Natural killer cell (primary cell): ENCODE measurements at regions not wholly inside any gene's neighbourhood (a gene's known extent, or its start where the extent isn't known, plus 50 kb on each side); places are given as distances from the start of the nearest gene placed in this dataset.

Source experiments
- ATAC-seq, 3 donors: fragments of 150-1000 bp in 2 of 3; fragments of 200-7000 bp in 1 of 3; cut with Tn5 transposase; 1 replicate in 1 of 3; 2 replicates in 2 of 3; pipeline ENCODE4 v1.10.0; 2021; ENCODE audit warnings: mild to moderate bottlenecking in 2 of 3, moderate library complexity in 2 of 3
- DNase-seq, 2 donors: peaks; one replicate each; pipeline versions ENCODE4 v3.0.0 to v3.0.0-alpha.2; 2013 to 2021; ENCODE audit warnings: mixed read lengths in 1 of 2
- H3K27ac ChIP-seq: one replicate; pipeline ENCODE4 v1.5.1; 2013; ENCODE audit warnings: mild to moderate bottlenecking, low read length
- H3K27me3 ChIP-seq: one replicate; pipeline ENCODE4 v1.6.1; 2013; ENCODE audit warnings: low read length; ENCODE audit not compliant: control insufficient read depth, insufficient read depth
- H3K36me3 ChIP-seq: one replicate; pipeline ENCODE4 v1.6.1; 2013; ENCODE audit warnings: low read length; ENCODE audit not compliant: control insufficient read depth, insufficient read depth
- H3K4me1 ChIP-seq: one replicate; pipeline ENCODE4 v1.6.1; 2013; ENCODE audit warnings: low read length; ENCODE audit not compliant: control insufficient read depth, insufficient read depth
- H3K4me3 ChIP-seq: one replicate; pipeline ENCODE4 v1.5.1; 2013; ENCODE audit warnings: low read length
- H3K9me3 ChIP-seq: one replicate; pipeline ENCODE4 v1.6.1; 2013; ENCODE audit warnings: low read length; ENCODE audit not compliant: control insufficient read depth, insufficient read depth
- H3K27ac Mint-ChIP-seq, 2 donors: one replicate each; pipeline ENCODE4 v1.8.0; 2022; ENCODE audit warnings: mild to moderate bottlenecking in 2 of 2, mixed read lengths in 2 of 2, moderate library complexity in 1 of 2
- H3K27me3 Mint-ChIP-seq, 2 donors: one replicate each; pipeline ENCODE4 v1.8.0; 2022; ENCODE audit warnings: low read depth in 2 of 2, mixed read lengths in 2 of 2
- H3K36me3 Mint-ChIP-seq: one replicate; pipeline ENCODE4 v1.8.0; 2022; ENCODE audit warnings: mixed read lengths
- H3K4me1 Mint-ChIP-seq, 2 donors: one replicate each; pipeline ENCODE4 v1.8.0; 2022; ENCODE audit warnings: mixed read lengths in 2 of 2
- H3K4me3 Mint-ChIP-seq: one replicate; pipeline ENCODE4 v1.8.0; 2022; ENCODE audit warnings: mild to moderate bottlenecking, moderate library complexity, mixed read lengths
- H3K9me3 Mint-ChIP-seq, 2 donors: one replicate each; pipeline ENCODE4 v1.8.0; 2022; ENCODE audit warnings: mixed read lengths in 2 of 2
- WGBS: methylation state at CpG from one replicate; pipeline ENCODE4 v1.1.7; 2013; ENCODE audit warnings: missing lambda C conversion rate; ENCODE audit not compliant: insufficient coverage; 5-methylcytosine and 5-hydroxymethylcytosine counted together
- intact Hi-C: fragments of 100-400 bp; cut with micrococcal nuclease; formaldehyde crosslinking; loops from one replicate; pipeline ENCODE4 v1.14.2; 2022
- TF ChIP-seq, protein P1 (sequence below): fragments of 200-600 bp; IDR thresholded peaks from one replicate; pipeline ENCODE4 v1.8.0; 2022; ENCODE audit warnings: antibody characterized with exemption

DNA sequence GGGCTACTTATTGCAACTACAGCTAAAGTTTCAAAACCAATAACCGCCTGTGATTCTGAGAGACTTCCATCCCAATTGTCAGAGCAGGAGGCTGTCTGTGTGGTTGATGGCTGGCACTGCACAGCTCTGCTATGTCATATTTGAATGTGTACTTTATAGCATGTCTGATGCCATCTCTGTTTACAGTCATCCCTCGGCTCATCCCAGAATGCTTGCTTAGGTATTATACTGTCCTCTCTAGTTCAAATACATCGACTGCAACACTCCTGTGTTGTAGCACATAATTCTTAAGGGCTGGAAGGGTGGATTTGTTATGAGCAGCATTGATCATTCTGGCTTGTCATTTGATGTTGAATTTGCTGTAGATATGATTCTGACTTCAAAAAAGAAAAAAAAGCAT, 1617.5 kb upstream of the TENM3 start:
- H3K36me3 Mint-ChIP-seq, result no peaks in the 10 kb centered on the region
- Histone ChIP-seq H3K36me3 (no peaks in the 10 kb centered on the region), H3K27me3 (no peaks in the 10 kb centered on the region), H3K4me3 (no peak overlapping the region), H3K9me3 (no peaks in the 10 kb centered on the region), H3K4me1 (no peaks in the 10 kb centered on the region), H3K27ac (no peak overlapping the region)
- DNase-seq (no peak), ATAC-seq (no peak)
- peaks cover 2 to 7% of the 10 kb centered on the region in 2 donors for H3K9me3 Mint-ChIP-seq
- no peak overlapping the region for H3K27ac Mint-ChIP-seq
- H3K4me1 Mint-ChIP-seq, result no peaks in the 10 kb centered on the region
- H3K27me3 Mint-ChIP-seq, result no peaks in the 10 kb centered on the region
- H3K4me3 Mint-ChIP-seq, result no peak overlapping the region
- 87% methylated on average over 2 of the region's 3 CpGs for WGBS
- TF ChIP-seq, protein P1, sequence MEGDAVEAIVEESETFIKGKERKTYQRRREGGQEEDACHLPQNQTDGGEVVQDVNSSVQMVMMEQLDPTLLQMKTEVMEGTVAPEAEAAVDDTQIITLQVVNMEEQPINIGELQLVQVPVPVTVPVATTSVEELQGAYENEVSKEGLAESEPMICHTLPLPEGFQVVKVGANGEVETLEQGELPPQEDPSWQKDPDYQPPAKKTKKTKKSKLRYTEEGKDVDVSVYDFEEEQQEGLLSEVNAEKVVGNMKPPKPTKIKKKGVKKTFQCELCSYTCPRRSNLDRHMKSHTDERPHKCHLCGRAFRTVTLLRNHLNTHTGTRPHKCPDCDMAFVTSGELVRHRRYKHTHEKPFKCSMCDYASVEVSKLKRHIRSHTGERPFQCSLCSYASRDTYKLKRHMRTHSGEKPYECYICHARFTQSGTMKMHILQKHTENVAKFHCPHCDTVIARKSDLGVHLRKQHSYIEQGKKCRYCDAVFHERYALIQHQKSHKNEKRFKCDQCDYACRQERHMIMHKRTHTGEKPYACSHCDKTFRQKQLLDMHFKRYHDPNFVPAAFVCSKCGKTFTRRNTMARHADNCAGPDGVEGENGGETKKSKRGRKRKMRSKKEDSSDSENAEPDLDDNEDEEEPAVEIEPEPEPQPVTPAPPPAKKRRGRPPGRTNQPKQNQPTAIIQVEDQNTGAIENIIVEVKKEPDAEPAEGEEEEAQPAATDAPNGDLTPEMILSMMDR, result no peak
- intact Hi-C loops, result no loop called here

DNA sequence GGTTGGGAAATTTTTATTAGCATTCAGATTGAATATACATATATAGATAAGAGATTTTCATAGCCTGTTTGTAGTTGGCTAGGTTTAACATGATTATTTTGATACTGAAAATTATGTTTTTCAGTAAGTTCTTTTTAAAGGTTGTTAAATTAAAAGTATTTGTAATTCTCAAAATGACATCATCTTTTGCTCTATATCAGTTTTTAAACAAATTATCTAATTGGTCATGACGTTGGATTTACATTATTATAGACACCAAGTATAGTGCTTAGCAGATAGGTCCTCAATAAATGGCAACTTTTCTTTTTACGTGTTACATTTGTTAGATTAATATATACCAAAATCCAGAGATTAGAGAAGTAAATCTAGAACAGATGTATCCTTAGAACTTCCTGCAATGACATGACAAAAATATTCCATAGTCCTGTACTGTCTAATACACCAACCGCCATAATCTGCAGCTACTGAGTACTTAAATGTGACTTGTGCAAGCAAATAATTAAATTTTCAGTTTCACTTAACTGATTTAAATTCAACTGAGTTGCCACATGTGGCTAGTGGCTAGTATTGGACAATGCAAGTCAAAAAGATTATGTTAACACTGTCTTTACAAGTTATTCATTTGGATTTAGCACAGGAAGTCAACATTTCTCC, 1613.1 kb upstream of the TENM3 start:
- peaks cover 2 to 5% of the 10 kb centered on the region in 2 donors for H3K9me3 Mint-ChIP-seq
- intact Hi-C loops, result no loop called here
- no peaks in the 10 kb centered on the region for H3K4me1 ChIP-seq
- no peaks in the 10 kb centered on the region for H3K27me3 ChIP-seq
- TF ChIP-seq, protein P1, result no peak
- no peak for ATAC-seq
- no peak overlapping the region for H3K4me3 ChIP-seq
- no peaks in the 10 kb centered on the region for H3K36me3 ChIP-seq
- no peak overlapping the region for H3K27ac ChIP-seq
- H3K27ac Mint-ChIP-seq, result no peak overlapping the region
- no peak overlapping the region for H3K4me3 Mint-ChIP-seq
- H3K9me3 ChIP-seq, result no peaks in the 10 kb centered on the region
- no peaks in the 10 kb centered on the region for H3K27me3 Mint-ChIP-seq
- no peak for DNase-seq
- no peaks in the 10 kb centered on the region for H3K36me3 Mint-ChIP-seq
- WGBS, result 29% methylated on average over 1 of the region's 3 CpGs
- H3K4me1 Mint-ChIP-seq, result no peaks in the 10 kb centered on the region

DNA sequence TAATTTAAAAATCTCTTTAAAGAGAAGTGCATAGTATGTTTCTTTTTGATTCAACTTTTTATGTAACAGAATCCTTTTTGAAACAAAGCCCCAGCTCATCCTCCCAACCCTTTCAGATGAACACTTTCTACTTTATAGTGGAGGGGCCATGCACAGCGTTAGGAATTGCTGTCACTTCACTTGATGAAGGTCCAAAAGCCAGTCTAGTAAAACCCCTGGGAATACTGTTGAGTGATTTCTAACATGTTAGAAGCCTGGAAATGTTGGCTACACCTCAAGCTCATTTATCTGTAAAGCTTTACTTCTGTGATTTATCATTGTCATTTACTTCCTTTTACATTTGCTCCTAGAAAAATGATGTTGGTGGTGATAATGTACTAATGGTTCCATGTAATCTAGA, 1608.9 kb upstream of the TENM3 start:
- peaks cover 2 to 4% of the 10 kb centered on the region in 2 donors for H3K9me3 Mint-ChIP-seq
- DNase-seq (no peak), ATAC-seq (no peak)
- H3K27me3 Mint-ChIP-seq, result no peaks in the 10 kb centered on the region
- no peaks in the 10 kb centered on the region for H3K4me1 Mint-ChIP-seq
- Histone ChIP-seq H3K27me3 (no peaks in the 10 kb centered on the region), H3K36me3 (no peaks in the 10 kb centered on the region), H3K9me3 (no peaks in the 10 kb centered on the region), H3K27ac (no peak overlapping the region), H3K4me1 (no peaks in the 10 kb centered on the region), H3K4me3 (no peak overlapping the region)
- no peak overlapping the region for H3K4me3 Mint-ChIP-seq
- no peaks in the 10 kb centered on the region for H3K36me3 Mint-ChIP-seq
- H3K27ac Mint-ChIP-seq, result no peak overlapping the region
- intact Hi-C loops, result no loop called here
- TF ChIP-seq, protein P1, result no peak
- WGBS, result 50% methylated on average over 1 of the region's 1 CpG

DNA sequence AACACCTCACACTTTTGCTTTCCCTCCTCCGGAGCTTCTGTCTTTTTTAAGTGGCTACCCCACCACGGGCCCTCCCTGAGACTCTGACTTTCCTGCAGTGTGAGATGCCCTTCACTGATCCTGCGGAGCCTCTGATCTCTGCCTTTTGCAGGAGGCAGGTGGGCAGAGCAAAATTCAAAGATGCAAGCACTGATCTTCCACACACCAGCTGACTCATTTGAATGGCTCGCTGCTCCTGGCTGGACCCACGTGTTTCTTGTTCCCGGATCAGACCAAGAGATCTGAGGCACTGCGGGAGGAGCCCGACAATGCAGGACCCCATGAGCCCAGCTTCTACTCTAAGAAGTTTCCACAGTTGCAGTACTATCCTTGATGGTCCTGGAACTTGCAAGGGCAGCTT, 1607.9 kb upstream of the TENM3 start:
- no peaks in the 10 kb centered on the region for H3K27me3 Mint-ChIP-seq
- intact Hi-C loops, result no loop called here
- H3K4me3 ChIP-seq, result no peak overlapping the region
- WGBS, result 90% methylated on average over 8 of the region's 8 CpGs
- no peaks in the 10 kb centered on the region for H3K9me3 ChIP-seq
- no peak for DNase-seq
- H3K27ac ChIP-seq, result no peak overlapping the region
- H3K27me3 ChIP-seq, result no peaks in the 10 kb centered on the region
- no peaks in the 10 kb centered on the region for H3K36me3 ChIP-seq
- no peak for ATAC-seq
- H3K27ac Mint-ChIP-seq, result no peak overlapping the region
- H3K4me1 ChIP-seq, result no peaks in the 10 kb centered on the region
- H3K36me3 Mint-ChIP-seq, result no peaks in the 10 kb centered on the region
- H3K4me1 Mint-ChIP-seq, result no peaks in the 10 kb centered on the region
- H3K9me3 Mint-ChIP-seq, result peaks cover 6% of the 10 kb centered on the region in 2 donors
- no peak overlapping the region for H3K4me3 Mint-ChIP-seq
- TF ChIP-seq, protein P1, result no peak
